Keratinocyte (primary cell): ENCODE measurements at regions not wholly inside any gene's neighbourhood (a gene's known extent, or its start where the extent isn't known, plus 50 kb on each side); places are given as distances from the start of the nearest gene placed in this dataset.

Experiments used
- DNase-seq: peaks from one replicate; pipeline ENCODE4 v3.0.0-alpha.2; 2011; ENCODE audit warnings: low read depth, missing footprints, low spot score
- FAIRE-seq: peaks from 2 replicates; lab custom pipeline; 2011; peaks lifted over from hg19 to GRCh38; lab: Jason Lieb, UNC
- H2AFZ ChIP-seq: 2 replicates; pipeline ENCODE4 v1.6.0; 2012; ENCODE audit warnings: low read length, control low read depth, inconsistent platforms; ENCODE audit not compliant: control insufficient read depth
- H3K27ac ChIP-seq: 2 replicates; pipeline ENCODE4 v1.5.1; 2011; ENCODE audit warnings: low read length; ENCODE audit not compliant: control insufficient read depth, insufficient read depth
- H3K27me3 ChIP-seq: 3 replicates; pipeline ENCODE4 v1.6.0; 2011; ENCODE audit warnings: low read length; ENCODE audit not compliant: control insufficient read depth, insufficient read depth; ENCODE audit errors: extremely low read depth
- H3K36me3 ChIP-seq, 2 experiments: 2 replicates in 1 of 2; 3 replicates in 1 of 2; pipeline ENCODE4 v1.5.1; 2011; ENCODE audit warnings: low read length in 2 of 2, mild to moderate bottlenecking in 1 of 2; ENCODE audit not compliant: control insufficient read depth in 2 of 2, insufficient read depth in 2 of 2; ENCODE audit errors: extremely low read depth in 1 of 2
- H3K4me1 ChIP-seq: 3 replicates; pipeline ENCODE4 v1.5.1; 2011; ENCODE audit warnings: low read length; ENCODE audit not compliant: control insufficient read depth, insufficient read depth; ENCODE audit errors: extremely low read depth
- H3K4me2 ChIP-seq: 3 replicates; pipeline ENCODE4 v1.6.0; 2011; ENCODE audit warnings: low read depth, low read length; ENCODE audit not compliant: control insufficient read depth, insufficient read depth; ENCODE audit errors: extremely low read depth
- H3K4me3 ChIP-seq, 3 experiments: fragments of 200-600 bp in 1 of 3; sonication (generic) in 1 of 3; 2 replicates in 2 of 3; 3 replicates in 1 of 3; pipeline ENCODE4 v1.5.1; 2011 to 2016; ENCODE audit warnings: low read length in 3 of 3, mild to moderate bottlenecking in 3 of 3, control low read depth in 2 of 3, inconsistent platforms in 1 of 3, low read depth in 1 of 3, mixed read lengths in 1 of 3, mixed run types in 1 of 3, moderate library complexity in 1 of 3; ENCODE audit not compliant: control insufficient read depth in 2 of 3, insufficient read depth in 2 of 3; ENCODE audit errors: extremely low read depth in 1 of 3
- H3K79me2 ChIP-seq: 2 replicates; pipeline ENCODE4 v1.6.0; 2012; ENCODE audit warnings: low read length; ENCODE audit not compliant: control insufficient read depth, insufficient read depth
- H3K9ac ChIP-seq: 3 replicates; pipeline ENCODE4 v1.6.0; 2011; ENCODE audit warnings: low read length; ENCODE audit not compliant: control insufficient read depth, insufficient read depth; ENCODE audit errors: extremely low read depth
- H3K9me1 ChIP-seq: 3 replicates; pipeline ENCODE4 v1.6.0; 2011; ENCODE audit warnings: low read length; ENCODE audit not compliant: control insufficient read depth, insufficient read depth; ENCODE audit errors: extremely low read depth
- H3K9me3 ChIP-seq: 2 replicates; pipeline ENCODE4 v1.5.1; 2012; ENCODE audit warnings: low read depth, low read length; ENCODE audit not compliant: control insufficient read depth
- H4K20me1 ChIP-seq: 3 replicates; pipeline ENCODE4 v1.6.0; 2011; ENCODE audit warnings: low read length; ENCODE audit not compliant: control insufficient read depth, insufficient read depth; ENCODE audit errors: extremely low read depth
- CTCF ChIP-seq, 3 experiments: IDR thresholded peaks in 1 of 3; conservative IDR thresholded peaks in 1 of 3; optimal IDR thresholded peaks in 1 of 3; 2 replicates in 2 of 3; 3 replicates in 1 of 3; pipeline versions ENCODE3 to v1.5.1; 2011; ENCODE audit warnings: low read length in 3 of 3, mild to moderate bottlenecking in 3 of 3, moderate library complexity in 2 of 3, control low read depth in 1 of 3, inconsistent platforms in 1 of 3; ENCODE audit not compliant: insufficient read depth in 2 of 3; ENCODE audit errors: extremely low read depth in 1 of 3
- EZH2 ChIP-seq: IDR thresholded peaks from one replicate; pipeline ENCODE4 v1.6.1; 2012; ENCODE audit warnings: inconsistent platforms, mild to moderate bottlenecking, low read length, moderate library complexity
- dilution Hi-C: fragments of 300-500 bp; cut with MboI; formaldehyde crosslinking; loops from one replicate; pipeline ENCODE4 v1.7.0; 2020; ENCODE audit warnings: low sequenced_read_pairs; ENCODE audit not compliant: extremely low pct_ligation_motif_present

GRCh38 chr11:11177156-11177808 lies 175.8 kb downstream of the CSNK2A3 start:
- Histone ChIP-seq H3K4me2 (no peak overlapping the region), H3K27me3 (peaks cover 2% of the 10 kb centered on the region), H3K4me1 (peaks cover 23% of the 10 kb centered on the region), H3K4me3 (no peak overlapping the region), H3K9me3 (no peaks in the 10 kb centered on the region), H3K36me3 (no peaks in the 10 kb centered on the region), H3K9ac (no peak overlapping the region), H3K9me1 (no peaks in the 10 kb centered on the region), H2AFZ (no peak overlapping the region), H3K27ac (no peak overlapping the region), H3K79me2 (no peaks in the 10 kb centered on the region), H4K20me1 (no peaks in the 10 kb centered on the region)
- DNase-seq, result no peak
- dilution Hi-C loops, result no loop called here
- no peak for TF ChIP-seq EZH2
- TF ChIP-seq CTCF (optimal IDR thresholded peaks at IDR 0.05 in 1 of 3, IDR thresholded peaks at IDR 0.05 in 1 of 3, conservative IDR thresholded peaks at IDR 0.05 in 1 of 3; ENCODE audit: extremely low read depth in 1 of 3, insufficient read depth in 2 of 3, low read length in 3 of 3), result no peak
- FAIRE-seq, result no peak

GRCh38 chr11:11173316-11174025 lies 179.6 kb downstream of the CSNK2A3 start:
- Histone ChIP-seq H3K9me1 (no peaks in the 10 kb centered on the region), H2AFZ (no peak overlapping the region), H3K79me2 (no peaks in the 10 kb centered on the region), H3K4me2 (no peak overlapping the region), H3K9ac (no peak overlapping the region), H3K4me3 (no peak overlapping the region), H3K27ac (no peak overlapping the region), H3K27me3 (no peaks in the 10 kb centered on the region), H4K20me1 (no peaks in the 10 kb centered on the region), H3K36me3 (no peaks in the 10 kb centered on the region), H3K4me1 (peaks cover 8% of the 10 kb centered on the region), H3K9me3 (no peaks in the 10 kb centered on the region)
- dilution Hi-C loops, result no loop called here
- no peak for TF ChIP-seq CTCF (optimal IDR thresholded peaks at IDR 0.05 in 1 of 3, IDR thresholded peaks at IDR 0.05 in 1 of 3, conservative IDR thresholded peaks at IDR 0.05 in 1 of 3; ENCODE audit: extremely low read depth in 1 of 3, insufficient read depth in 2 of 3, low read length in 3 of 3)
- TF ChIP-seq EZH2, result no peak
- DNase-seq, result no peak
- peak; percentile 55 for FAIRE-seq
